Esophagus squamous epithelium (tissue), 4 donors: ENCODE measurements at regions not wholly inside any gene's neighbourhood (a gene's known extent, or its start where the extent isn't known, plus 50 kb on each side); places are given as distances from the start of the nearest gene placed in this dataset.

Source experiments
- CTCF ChIP-seq, 6 experiments: fragments of 450-650 bp in 4 of 6; fragments of 200-600 bp in 2 of 6; sonication (generic) in 2 of 6; IDR thresholded peaks; one replicate each; pipeline ENCODE4 v1.5.1; 2016 to 2019; ENCODE audit warnings: antibody characterized with exemption in 6 of 6, mild to moderate bottlenecking in 4 of 6, moderate library complexity in 4 of 6
- POLR2A ChIP-seq, 4 donors: fragments of 450-650 bp; IDR thresholded peaks; one replicate each; pipeline ENCODE4 v1.6.1; 2017; ENCODE audit warnings: antibody characterized with exemption in 4 of 4, mild to moderate bottlenecking in 4 of 4, moderate library complexity in 3 of 4

- no peak for TF ChIP-seq CTCF (IDR thresholded peaks at IDR 0.05)
- TF ChIP-seq POLR2A (IDR thresholded peaks at IDR 0.05) = no peak
Measured at GRCh38 chr2:146572598-146572997, 1272.2 kb upstream of the ACVR2A start.
